ENCODE measurements at regions not wholly inside any gene's neighbourhood (a gene's known extent, or its start where the extent isn't known, plus 50 kb on each side); places are given as distances from the start of the nearest gene placed in this dataset.

GRCh38 chr5:35362772-35363171 is 132.5 kb upstream of the PRLR start:
- in situ Hi-C loops (cut with HindIII; ENCODE audit: extremely low pct_ligation_motif_present, low pct_unique_long_range_greater_than_20kb) (no loop called here), intact Hi-C loops (cut with micrococcal nuclease; ENCODE audit: unreplicated experiment) (no loop called here)
- no TSS peak for BruUV-seq (replicated peaks)
- H3K9ac ChIP-seq (ENCODE audit: insufficient read depth, low read depth, low read length): no peak overlapping the region
- H3K36me3 ChIP-seq (replicated peaks in 1 of 2; ENCODE audit: control insufficient read depth in 1 of 2, insufficient read depth in 2 of 2, low read length in 2 of 2): no peaks in the 10 kb centered on the region
- no peaks in the 10 kb centered on the region for H3K79me2 ChIP-seq (ENCODE audit: insufficient read depth, low read length)
- H3K27ac ChIP-seq (ENCODE audit: extremely low read length, insufficient read depth, low read length): no peak overlapping the region
- DNase-seq (ENCODE audit: low spot score) (no peak), FAIRE-seq (no peak), ATAC-seq (no peak)
- no peak overlapping the region for H2AFZ ChIP-seq (ENCODE audit: low read length)
- TF ChIP-seq RAD51 (IDR thresholded peaks at IDR 0.05; ENCODE audit: borderline replicate concordance) (peak; percentile 52; the same call in 1 of the 2 replicates), REL (CRISPR knock-in tag; conservative IDR thresholded peaks at IDR 0.05) (no peak), MXD3 (CRISPR knock-in tag; IDR thresholded peaks at IDR 0.05) (no peak), ZNF574 (CRISPR knock-in tag; IDR thresholded peaks at IDR 0.05) (no peak)
- H4K20me1 ChIP-seq (ENCODE audit: insufficient read depth, low read length): no peaks in the 10 kb centered on the region
- no peak overlapping the region for H3K4me2 ChIP-seq (ENCODE audit: low read depth, low read length)
- H3K4me3 ChIP-seq (replicated peaks in 1 of 3; ENCODE audit: insufficient read depth in 1 of 3, low read depth in 2 of 3, low read length in 3 of 3): no peak overlapping the region
- POLR2A ChIA-PET: no interaction called here
- no peaks in the 10 kb centered on the region for H3K4me1 ChIP-seq (ENCODE audit: insufficient read depth, low read length)
- H3K9me3 ChIP-seq (ENCODE audit: low read length): no peaks in the 10 kb centered on the region
- 33% methylated on average over 2 of the region's 2 CpGs for WGBS (ENCODE audit: low lambda C conversion rate)
- no peaks in the 10 kb centered on the region; a peak in 1 of 5 replicates for H3K27me3 ChIP-seq (ENCODE audit: control insufficient read depth in 1 of 2, insufficient read depth in 2 of 2, low read length in 2 of 2)
- CTCF ChIA-PET (ENCODE audit: low intra/inter-chr PET ratio, low total read pairs): no interaction called here

GRCh38 chr5:35360671-35361070 is 130.4 kb upstream of the PRLR start:
- ATAC-seq (no peak), DNase-seq (ENCODE audit: low spot score) (no peak), FAIRE-seq (no peak)
- Histone ChIP-seq H2AFZ (ENCODE audit: low read length) (no peak overlapping the region), H3K36me3 (replicated peaks in 1 of 2; ENCODE audit: control insufficient read depth in 1 of 2, insufficient read depth in 2 of 2, low read length in 2 of 2) (no peaks in the 10 kb centered on the region), H4K20me1 (ENCODE audit: insufficient read depth, low read length) (no peaks in the 10 kb centered on the region), H3K4me3 (replicated peaks in 1 of 3; ENCODE audit: insufficient read depth in 1 of 3, low read depth in 2 of 3, low read length in 3 of 3) (no peak overlapping the region), H3K27me3 (ENCODE audit: control insufficient read depth in 1 of 2, insufficient read depth in 2 of 2, low read length in 2 of 2) (no peaks in the 10 kb centered on the region; a peak in 1 of 5 replicates), H3K4me1 (ENCODE audit: insufficient read depth, low read length) (no peaks in the 10 kb centered on the region), H3K9ac (ENCODE audit: insufficient read depth, low read depth, low read length) (no peak overlapping the region), H3K4me2 (ENCODE audit: low read depth, low read length) (no peak overlapping the region), H3K79me2 (ENCODE audit: insufficient read depth, low read length) (no peaks in the 10 kb centered on the region), H3K9me3 (ENCODE audit: low read length) (no peaks in the 10 kb centered on the region), H3K27ac (ENCODE audit: extremely low read length, insufficient read depth, low read length) (no peak overlapping the region)
- intact Hi-C loops (cut with micrococcal nuclease; ENCODE audit: unreplicated experiment): no loop called here
- ChIA-PET POLR2A (no interaction called here), CTCF (ENCODE audit: low intra/inter-chr PET ratio, low total read pairs) (no interaction called here)
- WGBS (ENCODE audit: low lambda C conversion rate): 13% methylated on average over 3 of the region's 3 CpGs
- in situ Hi-C loops (cut with HindIII; ENCODE audit: extremely low pct_ligation_motif_present, low pct_unique_long_range_greater_than_20kb): no loop called here
- no TSS peak for BruUV-seq (replicated peaks)
- no peak for TF ChIP-seq SIN3A (IDR thresholded peaks at IDR 0.05; ENCODE audit: borderline replicate concordance, low read depth, low read length)
- TF ChIP-seq ZNF276 (CRISPR knock-in tag; IDR thresholded peaks at IDR 0.05; ENCODE audit: low read depth): no peak
- TF ChIP-seq HMGXB3 (CRISPR knock-in tag; IDR thresholded peaks at IDR 0.05; ENCODE audit: borderline replicate concordance): no peak
- no peak for TF ChIP-seq PPARG (CRISPR knock-in tag; conservative IDR thresholded peaks at IDR 0.05)
- no peak for TF ChIP-seq ZNF605 (CRISPR knock-in tag; IDR thresholded peaks at IDR 0.05)
- no peak for TF ChIP-seq ZNF891 (CRISPR knock-in tag; IDR thresholded peaks at IDR 0.05)

Measured in HepG2 (cell line).